ENCODE measurements at regions not wholly inside any gene's neighbourhood (a gene's known extent, or its start where the extent isn't known, plus 50 kb on each side); places are given as distances from the start of the nearest gene placed in this dataset.
"Not testable (repeated sequence)": the region's sequence is repeated elsewhere in the genome, so short reads cannot be mapped to it uniquely, and the experiment has no call there.

DNA sequence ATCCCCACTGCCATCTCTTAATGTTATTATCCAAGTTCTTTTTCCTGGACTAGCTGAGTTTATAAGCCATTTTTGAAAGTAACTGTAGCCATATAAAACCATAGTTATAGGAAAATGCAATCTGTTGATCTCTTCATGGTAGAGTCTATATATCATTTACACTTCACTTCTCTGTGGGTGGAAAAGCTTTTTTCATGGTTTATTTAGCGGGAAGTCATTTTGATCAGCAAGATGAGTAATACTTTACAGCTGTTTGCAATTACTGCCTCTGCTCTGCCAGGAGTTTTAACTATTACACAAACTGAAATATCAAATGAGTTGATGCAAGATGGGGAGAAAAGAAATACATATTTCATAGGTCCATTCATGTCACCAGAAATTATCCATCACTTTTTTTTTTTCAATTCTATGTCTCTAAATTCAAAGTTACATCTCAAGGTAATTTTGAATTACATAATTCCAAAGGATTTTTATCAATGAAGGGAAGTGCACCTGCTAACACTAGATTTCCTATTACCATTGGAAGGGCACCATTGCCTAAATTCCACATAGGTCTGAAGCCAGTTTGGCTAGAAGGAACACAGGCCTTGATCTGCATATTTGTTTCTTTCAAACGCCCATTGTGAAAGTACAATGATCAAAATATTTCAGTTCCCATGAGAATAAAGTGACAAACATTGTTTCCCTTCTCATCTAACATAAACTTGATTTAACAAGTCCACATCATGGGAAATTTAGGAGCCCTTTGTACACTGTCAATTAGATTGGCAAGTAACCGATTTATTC, 296.7 kb downstream of the ZNF326 start:
- H3K4me3 ChIP-seq (ENCODE audit: low read depth, low read length) = no peak overlapping the region
- TF ChIP-seq, protein P1, sequence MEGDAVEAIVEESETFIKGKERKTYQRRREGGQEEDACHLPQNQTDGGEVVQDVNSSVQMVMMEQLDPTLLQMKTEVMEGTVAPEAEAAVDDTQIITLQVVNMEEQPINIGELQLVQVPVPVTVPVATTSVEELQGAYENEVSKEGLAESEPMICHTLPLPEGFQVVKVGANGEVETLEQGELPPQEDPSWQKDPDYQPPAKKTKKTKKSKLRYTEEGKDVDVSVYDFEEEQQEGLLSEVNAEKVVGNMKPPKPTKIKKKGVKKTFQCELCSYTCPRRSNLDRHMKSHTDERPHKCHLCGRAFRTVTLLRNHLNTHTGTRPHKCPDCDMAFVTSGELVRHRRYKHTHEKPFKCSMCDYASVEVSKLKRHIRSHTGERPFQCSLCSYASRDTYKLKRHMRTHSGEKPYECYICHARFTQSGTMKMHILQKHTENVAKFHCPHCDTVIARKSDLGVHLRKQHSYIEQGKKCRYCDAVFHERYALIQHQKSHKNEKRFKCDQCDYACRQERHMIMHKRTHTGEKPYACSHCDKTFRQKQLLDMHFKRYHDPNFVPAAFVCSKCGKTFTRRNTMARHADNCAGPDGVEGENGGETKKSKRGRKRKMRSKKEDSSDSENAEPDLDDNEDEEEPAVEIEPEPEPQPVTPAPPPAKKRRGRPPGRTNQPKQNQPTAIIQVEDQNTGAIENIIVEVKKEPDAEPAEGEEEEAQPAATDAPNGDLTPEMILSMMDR (IDR thresholded peaks at IDR 0.05; ENCODE audit: low read depth, low read length, missing control alignments) = no peak
- in situ Hi-C loops (cut with HindIII; ENCODE audit: low sequenced_read_pairs) = no loop called here
- DNase-seq (ENCODE audit: low read depth) = peak; percentile 6

DNA sequence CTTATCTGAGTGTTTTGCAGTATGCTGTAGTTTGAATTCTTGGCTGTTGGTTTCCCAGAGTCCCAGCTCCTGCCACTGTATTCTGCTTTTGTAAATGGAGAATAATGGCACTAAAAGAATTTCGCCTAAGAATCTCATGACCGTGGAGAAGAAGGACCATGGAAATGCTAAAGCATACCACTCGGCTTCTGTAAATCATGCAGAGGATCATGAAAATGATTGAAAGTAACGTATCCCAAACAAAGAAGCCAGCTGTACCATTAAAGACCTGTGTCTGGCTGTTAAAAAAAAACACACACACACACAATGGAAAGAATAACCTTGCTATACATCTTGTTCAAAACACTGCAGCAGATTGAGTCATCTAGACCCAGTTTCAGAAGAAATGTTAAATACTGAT, 287.9 kb downstream of the ZNF326 start:
- no peak overlapping the region for H3K4me3 ChIP-seq (ENCODE audit: low read depth, low read length)
- DNase-seq (ENCODE audit: low read depth) = no peak
- TF ChIP-seq, protein P1 (IDR thresholded peaks at IDR 0.05; ENCODE audit: low read depth, low read length, missing control alignments) = no peak
- in situ Hi-C loops (cut with HindIII; ENCODE audit: low sequenced_read_pairs) = no loop called here

DNA sequence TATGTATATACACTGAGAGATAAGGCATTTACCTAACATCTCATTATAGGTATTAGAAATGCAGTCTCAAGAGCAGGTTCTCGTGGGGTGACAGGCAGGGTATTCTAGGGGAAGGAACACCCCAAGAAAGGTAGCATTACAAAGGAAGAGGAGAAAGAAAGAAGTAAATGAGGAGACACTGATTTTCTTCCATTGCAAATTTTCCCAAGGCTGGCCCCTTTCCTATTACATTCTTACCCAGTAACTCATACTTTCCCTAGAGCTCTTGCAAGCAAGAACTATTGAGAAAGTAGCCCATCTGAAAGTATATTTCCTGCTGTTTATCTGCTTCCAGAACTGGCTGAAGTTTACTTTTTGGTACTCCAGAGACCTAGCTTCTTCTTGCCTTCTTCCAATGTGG, 287.0 kb downstream of the ZNF326 start:
- in situ Hi-C loops (cut with HindIII; ENCODE audit: low sequenced_read_pairs); DNase-seq (ENCODE audit: low read depth); H3K4me3 ChIP-seq (ENCODE audit: low read depth, low read length): not testable (repeated sequence)

DNA sequence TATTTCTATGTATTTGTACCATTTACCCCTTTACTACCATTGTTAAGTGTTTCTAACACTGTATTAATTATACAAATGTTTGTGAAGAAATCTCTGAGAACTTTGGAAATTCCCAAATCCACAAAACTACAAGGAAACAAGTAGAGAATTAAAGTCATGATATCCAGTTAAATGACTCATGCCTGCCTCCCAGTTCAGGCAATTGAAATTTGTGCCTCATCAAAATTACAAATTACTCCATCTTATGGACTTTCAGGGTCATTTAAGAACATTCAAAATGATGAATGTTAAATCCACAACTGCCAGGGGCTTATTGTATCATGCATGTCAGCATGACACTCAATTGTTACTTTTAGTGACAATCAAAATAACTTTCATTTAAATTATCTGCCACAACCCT, 282.4 kb downstream of the ZNF326 start:
- in situ Hi-C loops (cut with HindIII; ENCODE audit: low sequenced_read_pairs) = no loop called here
- no peak for DNase-seq (ENCODE audit: low read depth)
- H3K4me3 ChIP-seq (ENCODE audit: low read depth, low read length) = no peak overlapping the region
- TF ChIP-seq, protein P1 (IDR thresholded peaks at IDR 0.05; ENCODE audit: low read depth, low read length, missing control alignments) = no peak

DNA sequence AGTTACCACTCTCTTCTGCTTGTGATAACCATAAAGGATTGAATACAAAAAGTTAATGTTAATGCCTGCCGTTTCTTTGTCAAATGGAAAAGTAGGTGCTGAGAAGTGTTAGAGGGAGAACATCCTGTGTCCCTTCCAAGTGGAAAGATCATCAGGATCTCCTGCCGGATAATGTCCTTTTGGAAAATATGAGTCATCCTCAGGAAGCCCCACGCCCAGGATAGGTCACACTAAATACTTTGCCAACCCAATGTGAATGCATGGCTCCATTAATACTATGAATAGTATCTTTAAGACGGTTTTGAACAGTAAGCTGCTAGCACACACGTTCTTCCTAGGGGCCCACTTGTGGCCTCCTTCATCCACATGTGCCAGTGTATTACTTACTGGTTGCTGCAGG, 279.5 kb downstream of the ZNF326 start:
- in situ Hi-C loops (cut with HindIII; ENCODE audit: low sequenced_read_pairs) = no loop called here
- DNase-seq (ENCODE audit: low read depth) = no peak
- H3K4me3 ChIP-seq (ENCODE audit: low read depth, low read length) = no peak overlapping the region
- TF ChIP-seq, protein P1 (IDR thresholded peaks at IDR 0.05; ENCODE audit: low read depth, low read length, missing control alignments) = no peak

DNA sequence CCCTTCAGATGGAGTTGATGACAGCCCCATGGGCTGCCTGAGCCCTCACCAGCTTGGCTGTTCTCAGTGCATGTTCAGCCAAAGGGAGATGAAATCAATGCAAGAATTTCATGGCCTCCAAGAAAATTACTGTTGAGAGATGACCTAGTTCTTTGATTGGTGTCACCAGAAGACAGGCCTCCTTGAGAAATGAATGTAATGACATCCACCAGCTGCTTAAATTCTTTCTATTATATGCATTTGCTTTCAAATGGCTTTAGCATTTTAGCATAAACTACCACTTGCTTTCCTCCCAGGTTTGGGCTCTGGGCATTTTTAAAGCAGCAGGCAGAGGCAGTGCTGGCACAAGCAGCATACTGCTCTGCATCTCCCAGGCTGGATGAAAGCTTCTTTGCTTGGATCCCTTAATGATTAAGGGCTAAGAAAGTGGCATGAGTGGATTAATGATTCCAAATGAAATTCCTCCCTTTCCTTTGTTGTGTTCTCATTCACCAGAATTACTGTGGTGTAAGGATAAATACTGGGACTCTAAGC, 278.4 kb downstream of the ZNF326 start:
- H3K4me3 ChIP-seq (ENCODE audit: low read depth, low read length) = no peak overlapping the region
- in situ Hi-C loops (cut with HindIII; ENCODE audit: low sequenced_read_pairs) = no loop called here
- DNase-seq (ENCODE audit: low read depth) = no peak
- TF ChIP-seq, protein P1 (IDR thresholded peaks at IDR 0.05; ENCODE audit: low read depth, low read length, missing control alignments) = no peak

DNA sequence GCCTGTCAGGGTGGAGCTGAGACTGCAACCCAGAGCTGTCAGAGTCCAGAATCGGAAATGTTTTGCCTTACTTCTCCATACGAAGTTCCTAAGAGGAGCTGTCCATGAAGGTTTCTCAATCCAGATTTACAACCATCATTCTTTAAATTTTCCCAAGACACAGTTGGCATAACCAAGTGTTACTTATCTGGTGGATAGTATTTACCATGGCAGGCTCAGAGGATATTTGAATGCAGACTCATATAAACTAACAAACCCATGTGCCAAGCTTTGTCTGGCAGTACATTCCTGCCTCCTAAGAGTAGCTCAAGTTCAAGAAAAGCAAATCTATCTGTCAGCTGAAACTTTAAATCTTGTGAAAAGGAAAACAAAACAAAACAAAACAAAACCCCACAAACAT, 267.9 kb downstream of the ZNF326 start:
- TF ChIP-seq, protein P1 (IDR thresholded peaks at IDR 0.05; ENCODE audit: low read depth, low read length, missing control alignments) = no peak
- in situ Hi-C loops (cut with HindIII; ENCODE audit: low sequenced_read_pairs) = no loop called here
- DNase-seq (ENCODE audit: low read depth) = no peak
- no peak overlapping the region for H3K4me3 ChIP-seq (ENCODE audit: low read depth, low read length)

Data from astrocyte of the cerebellum (primary cell).